Stomach (tissue), 4 donors: ENCODE measurements at regions not wholly inside any gene's neighbourhood (a gene's known extent, or its start where the extent isn't known, plus 50 kb on each side); places are given as distances from the start of the nearest gene placed in this dataset.

Experiments used
- CTCF ChIP-seq, 7 experiments: fragments of 450-650 bp in 4 of 7; fragments of 200-600 bp in 3 of 7; sonication (generic) in 3 of 7; IDR thresholded peaks; one replicate each; pipeline ENCODE4 v1.5.1; 2016 to 2019; ENCODE audit warnings: antibody characterized with exemption in 7 of 7, control low read depth in 2 of 7, mild to moderate bottlenecking in 1 of 7
- EP300 ChIP-seq: sonication (generic); formaldehyde crosslinking; IDR thresholded peaks from one replicate; pipeline ENCODE4 v1.6.1; 2017; ENCODE audit warnings: antibody characterized with exemption
- POLR2A ChIP-seq, 4 donors: fragments of 450-650 bp; IDR thresholded peaks; one replicate each; pipeline ENCODE4 v1.6.1; 2016; ENCODE audit warnings: antibody characterized with exemption in 4 of 4, control low read depth in 2 of 4, mild to moderate bottlenecking in 1 of 4, moderate library complexity in 1 of 4
- POLR2AphosphoS5 ChIP-seq, 3 donors: sonication (generic); formaldehyde crosslinking; IDR thresholded peaks; one replicate each; pipeline ENCODE4 v1.6.1; 2016; ENCODE audit warnings: antibody characterized with exemption in 3 of 3

GRCh38 chr18:73942956-73943355, 204.7 kb downstream of the FBXO15 start:
- TF ChIP-seq POLR2A (IDR thresholded peaks at IDR 0.05) = no peak
- no peak for TF ChIP-seq CTCF (IDR thresholded peaks at IDR 0.05)
- no peak for TF ChIP-seq POLR2AphosphoS5 (IDR thresholded peaks at IDR 0.05)
- no peak for TF ChIP-seq EP300
